Erythroblast (primary cell): ENCODE measurements at regions not wholly inside any gene's neighbourhood (a gene's known extent, or its start where the extent isn't known, plus 50 kb on each side); places are given as distances from the start of the nearest gene placed in this dataset.

Experiments used
- GATA1 ChIP-seq: IDR thresholded peaks from 2 replicates; pipeline ENCODE4 v1.6.1; 2011; ENCODE audit warnings: low read depth, mild to moderate bottlenecking, control low read depth, low read length, moderate library complexity
- POLR2A ChIP-seq: IDR thresholded peaks from 2 replicates; pipeline ENCODE4 v1.6.1; 2011; ENCODE audit warnings: mild to moderate bottlenecking, low read length

DNA sequence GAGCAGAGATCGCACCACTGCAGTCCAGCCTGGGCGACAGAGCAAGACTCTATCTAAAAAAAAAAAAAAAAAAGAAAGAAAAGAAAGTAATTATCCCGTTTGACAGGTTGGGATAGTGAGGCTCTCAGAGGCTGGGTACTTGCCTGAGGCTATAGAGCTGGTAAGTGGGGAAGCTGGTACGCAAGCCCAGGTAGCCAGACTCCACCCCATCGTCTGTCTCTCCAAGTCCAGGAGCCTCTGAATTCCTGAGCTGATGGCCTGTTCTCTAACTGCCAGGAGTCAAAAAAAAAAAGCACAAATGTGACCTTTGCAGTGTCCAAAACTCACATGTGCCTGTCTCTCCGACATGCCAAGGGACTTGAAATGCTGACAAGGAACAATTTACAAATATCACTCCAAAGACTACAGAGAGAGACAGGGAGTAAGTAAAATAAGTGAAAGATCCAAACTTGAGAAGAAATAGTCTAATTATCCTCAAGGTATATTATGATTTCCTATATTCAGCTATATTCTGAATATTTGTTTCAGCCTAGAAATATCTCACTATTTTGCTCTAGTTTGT, 109.1 kb upstream of the SCAF8 start:
- TF ChIP-seq POLR2A (no peak), GATA1 (no peak)
